GM21423 (cell line): ENCODE measurements at regions not wholly inside any gene's neighbourhood (a gene's known extent, or its start where the extent isn't known, plus 50 kb on each side); places are given as distances from the start of the nearest gene placed in this dataset.

Experiments
- ATAC-seq: cut with Tn5 transposase; IDR thresholded peaks from one replicate; pipeline ENCODE4 v1.9.1; 2021; ENCODE audit warnings: mild to moderate bottlenecking, moderate library complexity; ENCODE audit not compliant: unreplicated experiment

GRCh38 chr9:86732514-86733171, 214.7 kb downstream of the GAS1 start:
- no peak for ATAC-seq

- no peak for ATAC-seq
Measured at GRCh38 chr9:86731511-86732063, 215.7 kb downstream of the GAS1 start.

GRCh38 chr9:86730163-86730928, 217.0 kb downstream of the GAS1 start:
- ATAC-seq, result no peak

- ATAC-seq, result no peak
Measured at GRCh38 chr9:86724529-86724928, 222.8 kb downstream of the GAS1 start.

GRCh38 chr9:86723346-86723745, 224.0 kb downstream of the GAS1 start:
- ATAC-seq, result no peak

- ATAC-seq, result no peak
Measured at GRCh38 chr9:86722706-86723075, 224.6 kb downstream of the GAS1 start.

- no peak for ATAC-seq
Measured at GRCh38 chr9:86721843-86722705, 225.2 kb downstream of the GAS1 start.

- no peak for ATAC-seq
Measured at GRCh38 chr9:86721226-86721781, 226.0 kb downstream of the GAS1 start.

GRCh38 chr9:86720639-86721225, 226.6 kb downstream of the GAS1 start:
- no peak for ATAC-seq

- ATAC-seq, result no peak
Measured at GRCh38 chr9:86718388-86719049, 228.8 kb downstream of the GAS1 start.

- no peak for ATAC-seq
Measured at GRCh38 chr9:86716326-86716922, 230.9 kb downstream of the GAS1 start.

- ATAC-seq, result no peak
Measured at GRCh38 chr9:86714999-86715398, 232.3 kb downstream of the GAS1 start.

- ATAC-seq, result no peak
Measured at GRCh38 chr9:86713970-86714369, 233.3 kb downstream of the GAS1 start.

- no peak for ATAC-seq
Measured at GRCh38 chr9:86713470-86713869, 233.8 kb downstream of the GAS1 start.

GRCh38 chr9:86708918-86709835, 238.1 kb downstream of the GAS1 start:
- no peak for ATAC-seq

- no peak for ATAC-seq
Measured at GRCh38 chr9:86707932-86708510, 239.3 kb downstream of the GAS1 start.

- ATAC-seq, result no peak
Measured at GRCh38 chr9:86706391-86706790, 240.9 kb downstream of the GAS1 start.

- ATAC-seq, result no peak
Measured at GRCh38 chr9:86705490-86705889, 241.8 kb downstream of the GAS1 start.
